Spleen (tissue), 11 donors: ENCODE measurements at regions not wholly inside any gene's neighbourhood (a gene's known extent, or its start where the extent isn't known, plus 50 kb on each side); places are given as distances from the start of the nearest gene placed in this dataset.

Experiments used
- DNase-seq: peaks from one replicate; pipeline ENCODE4 v3.0.0-alpha.2; 2020
- H3K27ac ChIP-seq, 8 donors: fragments of 200-600 bp; sonication (generic) in 7 of 8; 1 replicate in 4 of 8; 2 replicates in 4 of 8; pipeline versions ENCODE4 v1.5.0 to v1.8.0; 2016 to 2021; ENCODE audit warnings: inconsistent platforms in 4 of 8, mild to moderate bottlenecking in 4 of 8, moderate library complexity in 1 of 8
- H3K27me3 ChIP-seq, 7 donors: fragments of 200-600 bp; sonication (generic) in 6 of 7; replicated peaks in 1 of 7; 1 replicate in 4 of 7; 2 replicates in 3 of 7; pipeline versions ENCODE4 v1.5.0 to v1.8.0; 2016 to 2021; ENCODE audit warnings: inconsistent platforms in 3 of 7, mild to moderate bottlenecking in 1 of 7
- H3K36me3 ChIP-seq, 6 donors: fragments of 200-600 bp; sonication (generic) in 5 of 6; 1 replicate in 4 of 6; 2 replicates in 2 of 6; pipeline versions ENCODE4 v1.5.0 to v1.8.0; 2016 to 2021; ENCODE audit warnings: inconsistent platforms in 2 of 6
- H3K4me1 ChIP-seq, 6 donors: fragments of 200-600 bp; sonication (generic) in 5 of 6; 1 replicate in 3 of 6; 2 replicates in 3 of 6; pipeline versions ENCODE4 v1.5.0 to v1.8.0; 2016 to 2021; ENCODE audit warnings: inconsistent platforms in 3 of 6
- H3K4me3 ChIP-seq, 8 donors: fragments of 200-600 bp; sonication (generic) in 7 of 8; 1 replicate in 4 of 8; 2 replicates in 4 of 8; pipeline versions ENCODE4 v1.5.0 to v1.8.0; 2016 to 2021; ENCODE audit warnings: inconsistent platforms in 4 of 8, mild to moderate bottlenecking in 4 of 8, moderate library complexity in 2 of 8
- H3K9me3 ChIP-seq, 8 donors: fragments of 200-600 bp; sonication (generic) in 7 of 8; 1 replicate in 4 of 8; 2 replicates in 4 of 8; pipeline versions ENCODE4 v1.5.0 to v1.8.0; 2016 to 2021; ENCODE audit warnings: inconsistent platforms in 4 of 8
- CTCF ChIP-seq, 11 experiments: fragments of 200-600 bp in 7 of 11; fragments of 450-650 bp in 4 of 11; sonication (generic) in 4 of 11; IDR thresholded peaks in 8 of 11; conservative IDR thresholded peaks in 3 of 11; 1 replicate in 7 of 11; 2 replicates in 4 of 11; pipeline versions ENCODE4 v1.4.0 to v1.8.0; 2016 to 2021; ENCODE audit warnings: antibody characterized with exemption in 11 of 11, inconsistent platforms in 4 of 11, mild to moderate bottlenecking in 1 of 11
- POLR2A ChIP-seq, 3 donors: fragments of 450-650 bp; IDR thresholded peaks; one replicate each; pipeline ENCODE4 v1.5.1; 2017; ENCODE audit warnings: antibody characterized with exemption in 3 of 3, mild to moderate bottlenecking in 1 of 3
- POLR2AphosphoS5 ChIP-seq, 3 donors: sonication (generic); formaldehyde crosslinking; IDR thresholded peaks; one replicate each; pipeline ENCODE4 v1.5.1; 2017; ENCODE audit warnings: antibody characterized with exemption in 3 of 3
- WGBS, 5 donors: extraction: QIAGEN DNeasy Blood & Tissue Kit in 3 of 5; methylation state at CpG; one replicate each; pipeline versions ENCODE4 v1.1.5 to v1.1.7; 2013 to 2018; 5-methylcytosine and 5-hydroxymethylcytosine counted together
- intact Hi-C: fragments of 100-400 bp; cut with DNase I; formaldehyde crosslinking; loops from one replicate; pipeline ENCODE4 v1.15.0; 2023; ENCODE audit warnings: low total_unique reads
- donor health status: healthy with polysubstance abuse.
- donor health status: DM: no; HTN: no; CAD: no; lungs with moderate emphysema.
- donor health status: DM: no; HTN: no; CAD: no.
- donor health status: Bipolar disorder and iron deficiency.
- donor health status: healthy.
- donor health status: DM: no; HTN: no; CAD: no.
- donor health status: DM: yes; HTN: yes; CAD: no.

- intact Hi-C loops, result no loop called here
- no peaks in the 10 kb centered on the region for H3K27me3 ChIP-seq
- no peaks in the 10 kb centered on the region for H3K36me3 ChIP-seq
- TF ChIP-seq POLR2A (IDR thresholded peaks at IDR 0.05) (no peak), CTCF (IDR thresholded peaks at IDR 0.05 in 8 of 11, conservative IDR thresholded peaks at IDR 0.05 in 3 of 11) (no peak), POLR2AphosphoS5 (IDR thresholded peaks at IDR 0.05) (no peak)
- H3K4me1 ChIP-seq, result no peaks in the 10 kb centered on the region
- H3K9me3 ChIP-seq, result peaks cover 0 to 27% (median 10%) of the 10 kb centered on the region in 8 donors
- no peak overlapping the region for H3K4me3 ChIP-seq
- no peak overlapping the region for H3K27ac ChIP-seq
- 64 to 82% (median 80%) methylated on average over 4 of the region's 4 CpGs for WGBS, 5 donors
- no peak for DNase-seq
Observed at GRCh38 chr18:34431042-34431441, 206.3 kb upstream of the NOL4 start.

- Histone ChIP-seq H3K4me3 (no peak overlapping the region), H3K4me1 (no peaks in the 10 kb centered on the region), H3K27ac (no peak overlapping the region), H3K9me3 (peaks cover 0 to 20% (median 0%) of the 10 kb centered on the region in 8 donors), H3K36me3 (no peaks in the 10 kb centered on the region), H3K27me3 (no peaks in the 10 kb centered on the region)
- TF ChIP-seq POLR2AphosphoS5 (IDR thresholded peaks at IDR 0.05) (no peak), CTCF (IDR thresholded peaks at IDR 0.05 in 8 of 11, conservative IDR thresholded peaks at IDR 0.05 in 3 of 11) (no peak), POLR2A (IDR thresholded peaks at IDR 0.05) (no peak)
- DNase-seq, result no peak
- intact Hi-C loops, result no loop called here
- WGBS, 5 donors, result 59 to 78% (median 68%) methylated on average over 2 of the region's 2 CpGs
Observed at GRCh38 chr18:34444622-34445021, 219.9 kb upstream of the NOL4 start.

DNA sequence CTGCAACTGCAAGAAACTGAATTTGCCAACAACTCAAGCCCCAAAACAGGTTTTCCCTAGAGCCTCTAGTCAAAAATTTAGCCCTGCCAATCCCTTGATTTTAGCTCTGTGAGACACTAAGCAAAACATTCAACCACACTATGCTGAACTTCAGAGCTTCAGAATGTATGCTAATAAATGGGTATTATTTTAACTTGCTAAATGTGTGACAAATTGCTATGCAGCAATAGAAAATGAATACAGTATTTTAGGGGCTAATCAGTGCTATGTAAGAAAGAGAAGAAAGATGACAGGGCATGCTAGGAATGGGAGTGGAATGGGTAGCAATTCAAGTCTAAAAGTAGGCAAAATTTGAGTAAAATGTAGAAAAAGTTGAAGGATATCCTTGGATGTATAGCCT, 223.9 kb upstream of the NOL4 start:
- intact Hi-C loops, result no loop called here
- no peaks in the 10 kb centered on the region for H3K36me3 ChIP-seq
- no peak overlapping the region for H3K4me3 ChIP-seq

DNA sequence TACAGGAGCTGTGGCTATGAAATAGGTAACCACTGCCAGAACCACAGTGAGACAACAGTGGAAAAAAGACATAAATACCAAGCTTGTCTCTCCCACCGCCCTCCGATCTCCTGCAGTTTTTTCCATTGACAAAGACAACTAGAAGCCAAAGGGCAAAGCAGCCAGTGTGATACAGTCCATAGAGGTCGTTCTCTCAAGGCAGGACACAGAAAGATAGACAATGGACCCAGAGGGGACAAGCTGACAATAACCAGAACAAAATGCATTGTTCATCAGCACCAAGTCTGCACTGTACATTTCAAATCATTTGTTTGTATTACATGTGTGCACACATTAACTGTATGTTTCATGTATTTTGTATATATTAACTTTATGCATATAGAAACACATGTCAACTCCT, 233.0 kb upstream of the NOL4 start:
- H3K27me3 ChIP-seq, result no peaks in the 10 kb centered on the region
- H3K9me3 ChIP-seq, result peaks cover 0 to 13% (median 5%) of the 10 kb centered on the region in 8 donors
- H3K36me3 ChIP-seq, result no peaks in the 10 kb centered on the region
- H3K4me1 ChIP-seq, result no peaks in the 10 kb centered on the region
- WGBS, 5 donors, result 74 to 87% (median 83%) methylated on average over 3 of the region's 3 CpGs
- TF ChIP-seq POLR2A (IDR thresholded peaks at IDR 0.05), result no peak
- TF ChIP-seq POLR2AphosphoS5 (IDR thresholded peaks at IDR 0.05), result no peak
- TF ChIP-seq CTCF (IDR thresholded peaks at IDR 0.05 in 8 of 11, conservative IDR thresholded peaks at IDR 0.05 in 3 of 11), result no peak
- no peak for DNase-seq
- no peak overlapping the region for H3K4me3 ChIP-seq
- intact Hi-C loops, result no loop called here
- no peak overlapping the region for H3K27ac ChIP-seq

More for the DNA sequence above, 223.9 kb upstream of the NOL4 start:
- TF ChIP-seq POLR2AphosphoS5 (IDR thresholded peaks at IDR 0.05) (no peak), POLR2A (IDR thresholded peaks at IDR 0.05) (no peak)
- Histone ChIP-seq H3K4me1 (no peaks in the 10 kb centered on the region), H3K27me3 (no peaks in the 10 kb centered on the region), H3K9me3 (peaks cover 0 to 18% (median 0%) of the 10 kb centered on the region in 8 donors), H3K27ac (no peak overlapping the region)
- no peak for DNase-seq

DNA sequence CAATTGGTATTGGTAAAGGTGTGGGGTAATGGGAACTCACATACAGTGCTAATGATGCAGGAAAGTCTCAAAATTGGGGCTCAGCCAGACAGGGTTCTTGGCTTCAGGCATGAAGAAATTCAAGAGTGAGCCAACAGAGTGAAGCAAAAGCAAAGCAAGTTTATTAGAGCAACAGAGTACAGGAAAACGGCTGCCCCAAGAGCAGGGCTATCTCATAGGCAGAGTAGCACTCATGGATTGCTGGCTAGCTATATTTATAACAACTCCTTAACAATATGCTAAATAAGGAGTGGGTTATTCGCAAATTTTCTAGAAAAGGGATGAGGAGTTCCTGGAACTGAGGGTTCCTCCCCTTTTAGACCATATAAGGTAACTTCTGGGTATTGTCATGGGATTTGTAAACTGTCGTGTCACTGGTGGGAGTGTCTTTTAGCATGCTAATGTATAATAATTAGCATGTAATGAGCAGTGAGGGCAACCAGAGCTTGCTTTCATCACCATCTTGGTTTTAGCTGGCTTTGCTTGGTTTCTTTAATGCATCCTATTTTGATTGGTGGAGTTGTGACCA, 233.8 kb upstream of the NOL4 start:
- Histone ChIP-seq H3K36me3 (no peaks in the 10 kb centered on the region), H3K27ac (no peak overlapping the region)

More for the DNA sequence above, 233.8 kb upstream of the NOL4 start:
- WGBS, 5 donors, result 71 to 84% (median 73%) methylated on average over 3 of the region's 3 CpGs
- H3K4me1 ChIP-seq, result no peaks in the 10 kb centered on the region
- no peak overlapping the region for H3K4me3 ChIP-seq
- intact Hi-C loops, result no loop called here
- no peak for DNase-seq
- no peak for TF ChIP-seq POLR2AphosphoS5 (IDR thresholded peaks at IDR 0.05)
- no peak for TF ChIP-seq CTCF (IDR thresholded peaks at IDR 0.05 in 8 of 11, conservative IDR thresholded peaks at IDR 0.05 in 3 of 11)
- no peak for TF ChIP-seq POLR2A (IDR thresholded peaks at IDR 0.05)
- peaks cover 0 to 21% (median 5%) of the 10 kb centered on the region in 8 donors for H3K9me3 ChIP-seq
- H3K27me3 ChIP-seq, result no peaks in the 10 kb centered on the region
